ENCODE measurements at regions not wholly inside any gene's neighbourhood (a gene's known extent, or its start where the extent isn't known, plus 50 kb on each side); places are given as distances from the start of the nearest gene placed in this dataset.

DNA sequence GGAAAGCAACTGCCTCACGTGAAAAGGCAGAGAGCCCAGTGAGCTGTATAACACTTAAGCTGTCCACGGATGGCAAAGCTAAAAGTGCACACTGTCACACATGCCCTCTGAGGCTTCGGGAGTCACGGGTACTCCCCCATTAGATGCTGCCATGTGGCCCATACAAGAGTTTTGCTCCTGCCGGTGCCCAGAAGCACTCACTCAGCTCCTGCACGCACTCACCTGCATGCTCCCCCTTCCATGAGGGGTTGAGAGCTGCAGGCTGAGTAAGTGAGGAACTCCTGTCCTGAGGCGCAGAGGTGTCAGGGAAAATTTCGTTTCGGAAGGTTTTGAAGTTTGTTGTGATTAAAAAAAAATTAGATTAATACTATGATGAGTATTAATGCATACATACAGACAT lies 939.2 kb upstream of the ATXN8OS start:
- no peaks in the 10 kb centered on the region for H3K36me3 ChIP-seq (ENCODE audit: control insufficient read depth in 2 of 2, extremely low read depth in 1 of 2, insufficient read depth in 2 of 2, low read length in 2 of 2)
- H3K27me3 ChIP-seq (ENCODE audit: control insufficient read depth, extremely low read depth, insufficient read depth, low read length), result no peaks in the 10 kb centered on the region
- no peak overlapping the region for H3K4me3 ChIP-seq (ENCODE audit: control insufficient read depth in 2 of 3, extremely low read depth in 1 of 3, insufficient read depth in 2 of 3, low read depth in 1 of 3, low read length in 3 of 3)
- DNase-seq (ENCODE audit: low read depth, low spot score) (no peak), FAIRE-seq (no peak)
- H2AFZ ChIP-seq (ENCODE audit: control insufficient read depth, low read length), result no peak overlapping the region
- peaks cover 2% of the 10 kb centered on the region for H3K9me3 ChIP-seq (ENCODE audit: control insufficient read depth, low read depth, low read length)
- H3K4me2 ChIP-seq (ENCODE audit: control insufficient read depth, extremely low read depth, insufficient read depth, low read depth, low read length), result no peak overlapping the region
- H3K79me2 ChIP-seq (ENCODE audit: control insufficient read depth, insufficient read depth, low read length), result no peaks in the 10 kb centered on the region
- H3K27ac ChIP-seq (ENCODE audit: control insufficient read depth, insufficient read depth, low read length), result no peak overlapping the region
- H3K9me1 ChIP-seq (ENCODE audit: control insufficient read depth, extremely low read depth, insufficient read depth, low read length), result no peaks in the 10 kb centered on the region
- H3K4me1 ChIP-seq (ENCODE audit: control insufficient read depth, extremely low read depth, insufficient read depth, low read length), result no peaks in the 10 kb centered on the region
- H3K9ac ChIP-seq (ENCODE audit: control insufficient read depth, extremely low read depth, insufficient read depth, low read length), result no peak overlapping the region
- no peaks in the 10 kb centered on the region for H4K20me1 ChIP-seq (ENCODE audit: control insufficient read depth, extremely low read depth, insufficient read depth, low read length)
- dilution Hi-C loops (cut with MboI; ENCODE audit: extremely low pct_ligation_motif_present, low sequenced_read_pairs), result no loop called here
- TF ChIP-seq EZH2 (IDR thresholded peaks at IDR 0.05; ENCODE audit: low read length), result no peak
- TF ChIP-seq, protein P1, sequence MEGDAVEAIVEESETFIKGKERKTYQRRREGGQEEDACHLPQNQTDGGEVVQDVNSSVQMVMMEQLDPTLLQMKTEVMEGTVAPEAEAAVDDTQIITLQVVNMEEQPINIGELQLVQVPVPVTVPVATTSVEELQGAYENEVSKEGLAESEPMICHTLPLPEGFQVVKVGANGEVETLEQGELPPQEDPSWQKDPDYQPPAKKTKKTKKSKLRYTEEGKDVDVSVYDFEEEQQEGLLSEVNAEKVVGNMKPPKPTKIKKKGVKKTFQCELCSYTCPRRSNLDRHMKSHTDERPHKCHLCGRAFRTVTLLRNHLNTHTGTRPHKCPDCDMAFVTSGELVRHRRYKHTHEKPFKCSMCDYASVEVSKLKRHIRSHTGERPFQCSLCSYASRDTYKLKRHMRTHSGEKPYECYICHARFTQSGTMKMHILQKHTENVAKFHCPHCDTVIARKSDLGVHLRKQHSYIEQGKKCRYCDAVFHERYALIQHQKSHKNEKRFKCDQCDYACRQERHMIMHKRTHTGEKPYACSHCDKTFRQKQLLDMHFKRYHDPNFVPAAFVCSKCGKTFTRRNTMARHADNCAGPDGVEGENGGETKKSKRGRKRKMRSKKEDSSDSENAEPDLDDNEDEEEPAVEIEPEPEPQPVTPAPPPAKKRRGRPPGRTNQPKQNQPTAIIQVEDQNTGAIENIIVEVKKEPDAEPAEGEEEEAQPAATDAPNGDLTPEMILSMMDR (optimal IDR thresholded peaks at IDR 0.05 in 1 of 3, IDR thresholded peaks at IDR 0.05 in 1 of 3, conservative IDR thresholded peaks at IDR 0.05 in 1 of 3; ENCODE audit: extremely low read depth in 1 of 3, insufficient read depth in 2 of 3, low read length in 3 of 3), result no peak

DNA sequence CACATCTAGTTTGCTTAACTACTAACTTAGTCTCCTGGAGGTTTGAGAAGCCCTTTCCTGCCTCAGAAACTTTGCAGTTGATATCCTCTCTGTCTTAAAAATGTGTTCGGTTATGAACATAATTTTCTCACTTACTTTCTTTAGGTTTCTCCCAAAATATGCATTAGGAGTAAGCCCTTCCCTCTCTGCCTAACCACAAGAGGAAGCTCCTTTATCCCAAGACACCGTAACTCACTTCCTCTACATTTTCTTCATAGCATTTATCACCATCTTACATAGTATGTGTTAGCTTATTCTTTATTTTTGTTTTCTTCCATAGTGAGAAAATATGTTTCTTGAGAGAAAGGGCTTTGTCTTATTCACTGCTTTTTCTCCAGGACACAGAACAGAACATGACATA lies 952.5 kb upstream of the ATXN8OS start:
- Histone ChIP-seq H3K27ac (ENCODE audit: control insufficient read depth, insufficient read depth, low read length) (no peak overlapping the region), H3K9ac (ENCODE audit: control insufficient read depth, extremely low read depth, insufficient read depth, low read length) (no peak overlapping the region), H3K4me3 (ENCODE audit: control insufficient read depth in 2 of 3, extremely low read depth in 1 of 3, insufficient read depth in 2 of 3, low read depth in 1 of 3, low read length in 3 of 3) (no peak overlapping the region), H3K4me2 (ENCODE audit: control insufficient read depth, extremely low read depth, insufficient read depth, low read depth, low read length) (no peak overlapping the region), H2AFZ (ENCODE audit: control insufficient read depth, low read length) (no peak overlapping the region), H3K27me3 (ENCODE audit: control insufficient read depth, extremely low read depth, insufficient read depth, low read length) (no peaks in the 10 kb centered on the region), H3K9me1 (ENCODE audit: control insufficient read depth, extremely low read depth, insufficient read depth, low read length) (no peaks in the 10 kb centered on the region), H3K36me3 (ENCODE audit: control insufficient read depth in 2 of 2, extremely low read depth in 1 of 2, insufficient read depth in 2 of 2, low read length in 2 of 2) (no peaks in the 10 kb centered on the region), H3K4me1 (ENCODE audit: control insufficient read depth, extremely low read depth, insufficient read depth, low read length) (no peaks in the 10 kb centered on the region), H3K79me2 (ENCODE audit: control insufficient read depth, insufficient read depth, low read length) (no peaks in the 10 kb centered on the region), H3K9me3 (ENCODE audit: control insufficient read depth, low read depth, low read length) (no peaks in the 10 kb centered on the region), H4K20me1 (ENCODE audit: control insufficient read depth, extremely low read depth, insufficient read depth, low read length) (no peaks in the 10 kb centered on the region)
- dilution Hi-C loops (cut with MboI; ENCODE audit: extremely low pct_ligation_motif_present, low sequenced_read_pairs), result no loop called here
- DNase-seq (ENCODE audit: low read depth, low spot score) (no peak), FAIRE-seq (no peak)
- TF ChIP-seq, protein P1 (optimal IDR thresholded peaks at IDR 0.05 in 1 of 3, IDR thresholded peaks at IDR 0.05 in 1 of 3, conservative IDR thresholded peaks at IDR 0.05 in 1 of 3; ENCODE audit: extremely low read depth in 1 of 3, insufficient read depth in 2 of 3, low read length in 3 of 3), result no peak
- TF ChIP-seq EZH2 (IDR thresholded peaks at IDR 0.05; ENCODE audit: low read length), result no peak

All from keratinocyte (primary cell).